Fibroblast of pulmonary artery (primary cell): ENCODE measurements at regions not wholly inside any gene's neighbourhood (a gene's known extent, or its start where the extent isn't known, plus 50 kb on each side); places are given as distances from the start of the nearest gene placed in this dataset.
"Not testable (repeated sequence)": the region's sequence is repeated elsewhere in the genome, so short reads cannot be mapped to it uniquely, and the experiment has no call there.

Experiments
- DNase-seq: peaks from one replicate; pipeline ENCODE4 v3.0.0-alpha.2; 2010; ENCODE audit warnings: low read depth
- H3K4me3 ChIP-seq: replicated peaks from 2 replicates; pipeline ENCODE4 v1.5.1; 2011; ENCODE audit warnings: low read depth, mild to moderate bottlenecking, control low read depth, low read length, moderate library complexity
- CTCF ChIP-seq: IDR thresholded peaks from 2 replicates; pipeline ENCODE4 v1.5.1; 2011; ENCODE audit warnings: mild to moderate bottlenecking, control low read depth, low read length, inconsistent platforms; ENCODE audit errors: missing control alignments

- TF ChIP-seq CTCF: no peak
- H3K4me3 ChIP-seq: no peak overlapping the region
- peak; percentile 61 for DNase-seq
Measured at GRCh38 chr5:84885485-84886258, 501.0 kb upstream of the EDIL3 start.

GRCh38 chr5:84881737-84882136, 497.1 kb upstream of the EDIL3 start:
- no peak for DNase-seq
- no peak for TF ChIP-seq CTCF
- H3K4me3 ChIP-seq: no peak overlapping the region

GRCh38 chr5:84874196-84874595, 489.5 kb upstream of the EDIL3 start:
- no peak overlapping the region for H3K4me3 ChIP-seq
- no peak for DNase-seq
- TF ChIP-seq CTCF: no peak

GRCh38 chr5:84872768-84873167, 488.1 kb upstream of the EDIL3 start:
- H3K4me3 ChIP-seq: no peak overlapping the region
- no peak for DNase-seq
- no peak for TF ChIP-seq CTCF

GRCh38 chr5:84870369-84870768, 485.7 kb upstream of the EDIL3 start:
- H3K4me3 ChIP-seq: no peak overlapping the region
- DNase-seq: no peak
- TF ChIP-seq CTCF: no peak

- no peak overlapping the region for H3K4me3 ChIP-seq
- no peak for TF ChIP-seq CTCF
- DNase-seq: no peak
Measured at GRCh38 chr5:84869675-84870074, 485.0 kb upstream of the EDIL3 start.

GRCh38 chr5:84863936-84864335, 479.3 kb upstream of the EDIL3 start:
- not testable (repeated sequence) for DNase-seq, H3K4me3 ChIP-seq
